ENCODE measurements at regions not wholly inside any gene's neighbourhood (a gene's known extent, or its start where the extent isn't known, plus 50 kb on each side); places are given as distances from the start of the nearest gene placed in this dataset.

DNA sequence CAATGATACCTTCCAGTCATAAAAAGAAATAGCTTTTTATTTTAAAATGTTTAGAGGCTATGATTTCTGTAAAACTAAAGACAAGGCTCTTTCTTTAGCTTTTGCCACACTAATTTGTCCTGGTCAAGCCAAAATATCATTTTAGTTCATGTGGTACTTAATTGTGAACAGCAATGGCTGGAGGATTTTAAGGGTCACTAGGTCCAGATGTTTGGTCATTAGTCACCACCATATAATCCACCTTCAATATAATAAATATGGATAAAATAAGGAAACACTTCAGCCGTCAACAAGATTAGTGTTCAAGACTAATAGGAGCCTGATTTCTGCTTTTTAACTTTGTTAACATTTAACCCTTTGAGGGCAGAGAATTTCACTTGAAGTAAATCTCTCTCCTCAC lies 50.0 kb upstream of the HGF start:
- TF ChIP-seq POLR2A (IDR thresholded peaks at IDR 0.05; ENCODE audit: low read depth), result no peak
- TF ChIP-seq, protein P1, sequence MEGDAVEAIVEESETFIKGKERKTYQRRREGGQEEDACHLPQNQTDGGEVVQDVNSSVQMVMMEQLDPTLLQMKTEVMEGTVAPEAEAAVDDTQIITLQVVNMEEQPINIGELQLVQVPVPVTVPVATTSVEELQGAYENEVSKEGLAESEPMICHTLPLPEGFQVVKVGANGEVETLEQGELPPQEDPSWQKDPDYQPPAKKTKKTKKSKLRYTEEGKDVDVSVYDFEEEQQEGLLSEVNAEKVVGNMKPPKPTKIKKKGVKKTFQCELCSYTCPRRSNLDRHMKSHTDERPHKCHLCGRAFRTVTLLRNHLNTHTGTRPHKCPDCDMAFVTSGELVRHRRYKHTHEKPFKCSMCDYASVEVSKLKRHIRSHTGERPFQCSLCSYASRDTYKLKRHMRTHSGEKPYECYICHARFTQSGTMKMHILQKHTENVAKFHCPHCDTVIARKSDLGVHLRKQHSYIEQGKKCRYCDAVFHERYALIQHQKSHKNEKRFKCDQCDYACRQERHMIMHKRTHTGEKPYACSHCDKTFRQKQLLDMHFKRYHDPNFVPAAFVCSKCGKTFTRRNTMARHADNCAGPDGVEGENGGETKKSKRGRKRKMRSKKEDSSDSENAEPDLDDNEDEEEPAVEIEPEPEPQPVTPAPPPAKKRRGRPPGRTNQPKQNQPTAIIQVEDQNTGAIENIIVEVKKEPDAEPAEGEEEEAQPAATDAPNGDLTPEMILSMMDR (IDR thresholded peaks at IDR 0.05), result no peak
- TF ChIP-seq POLR2AphosphoS5 (IDR thresholded peaks at IDR 0.05), result no peak
- TF ChIP-seq EP300 (IDR thresholded peaks at IDR 0.05), result no peak
